Cardiac fibroblast (primary cell): ENCODE measurements at regions not wholly inside any gene's neighbourhood (a gene's known extent, or its start where the extent isn't known, plus 50 kb on each side); places are given as distances from the start of the nearest gene placed in this dataset.

Experiments
- DNase-seq, 2 donors: peaks; one replicate each; pipeline versions ENCODE4 v3.0.0 to v3.0.0-alpha.2; 2010; ENCODE audit warnings: low read depth in 2 of 2
- H3K4me3 ChIP-seq, 2 donors: replicated peaks in 1 of 2; 1 replicate in 1 of 2; 2 replicates in 1 of 2; pipeline ENCODE4 v1.5.1; 2011; ENCODE audit warnings: low read depth in 2 of 2, low read length in 2 of 2, mild to moderate bottlenecking in 2 of 2, moderate library complexity in 1 of 2
- TF ChIP-seq, protein P1 (sequence below): IDR thresholded peaks from one replicate; pipeline ENCODE4 v1.5.1; 2011; ENCODE audit warnings: low read depth, mild to moderate bottlenecking, low read length, inconsistent platforms

DNA sequence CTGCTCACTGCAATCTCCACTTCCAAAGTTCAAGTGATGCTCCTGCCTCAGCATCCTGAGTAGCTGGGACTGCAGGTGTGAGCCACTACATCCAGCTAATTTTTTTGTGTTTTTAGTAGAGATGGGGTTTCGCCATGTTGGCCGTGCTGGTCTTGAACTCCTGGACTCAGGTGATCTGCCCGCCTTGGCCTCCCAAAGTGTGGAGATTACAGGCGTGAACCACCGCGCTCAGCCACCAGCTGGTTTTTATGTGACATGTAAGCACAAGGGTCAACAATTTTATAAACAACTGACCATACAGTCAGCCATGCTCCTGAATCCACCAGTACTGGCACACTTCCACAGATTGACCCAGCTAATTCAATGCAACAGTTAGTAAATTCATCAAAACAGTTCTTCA, 526.3 kb upstream of the LRRC4C start:
- H3K4me3 ChIP-seq, result no peak overlapping the region
- no peak for DNase-seq
- TF ChIP-seq, protein P1, sequence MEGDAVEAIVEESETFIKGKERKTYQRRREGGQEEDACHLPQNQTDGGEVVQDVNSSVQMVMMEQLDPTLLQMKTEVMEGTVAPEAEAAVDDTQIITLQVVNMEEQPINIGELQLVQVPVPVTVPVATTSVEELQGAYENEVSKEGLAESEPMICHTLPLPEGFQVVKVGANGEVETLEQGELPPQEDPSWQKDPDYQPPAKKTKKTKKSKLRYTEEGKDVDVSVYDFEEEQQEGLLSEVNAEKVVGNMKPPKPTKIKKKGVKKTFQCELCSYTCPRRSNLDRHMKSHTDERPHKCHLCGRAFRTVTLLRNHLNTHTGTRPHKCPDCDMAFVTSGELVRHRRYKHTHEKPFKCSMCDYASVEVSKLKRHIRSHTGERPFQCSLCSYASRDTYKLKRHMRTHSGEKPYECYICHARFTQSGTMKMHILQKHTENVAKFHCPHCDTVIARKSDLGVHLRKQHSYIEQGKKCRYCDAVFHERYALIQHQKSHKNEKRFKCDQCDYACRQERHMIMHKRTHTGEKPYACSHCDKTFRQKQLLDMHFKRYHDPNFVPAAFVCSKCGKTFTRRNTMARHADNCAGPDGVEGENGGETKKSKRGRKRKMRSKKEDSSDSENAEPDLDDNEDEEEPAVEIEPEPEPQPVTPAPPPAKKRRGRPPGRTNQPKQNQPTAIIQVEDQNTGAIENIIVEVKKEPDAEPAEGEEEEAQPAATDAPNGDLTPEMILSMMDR, result no peak

DNA sequence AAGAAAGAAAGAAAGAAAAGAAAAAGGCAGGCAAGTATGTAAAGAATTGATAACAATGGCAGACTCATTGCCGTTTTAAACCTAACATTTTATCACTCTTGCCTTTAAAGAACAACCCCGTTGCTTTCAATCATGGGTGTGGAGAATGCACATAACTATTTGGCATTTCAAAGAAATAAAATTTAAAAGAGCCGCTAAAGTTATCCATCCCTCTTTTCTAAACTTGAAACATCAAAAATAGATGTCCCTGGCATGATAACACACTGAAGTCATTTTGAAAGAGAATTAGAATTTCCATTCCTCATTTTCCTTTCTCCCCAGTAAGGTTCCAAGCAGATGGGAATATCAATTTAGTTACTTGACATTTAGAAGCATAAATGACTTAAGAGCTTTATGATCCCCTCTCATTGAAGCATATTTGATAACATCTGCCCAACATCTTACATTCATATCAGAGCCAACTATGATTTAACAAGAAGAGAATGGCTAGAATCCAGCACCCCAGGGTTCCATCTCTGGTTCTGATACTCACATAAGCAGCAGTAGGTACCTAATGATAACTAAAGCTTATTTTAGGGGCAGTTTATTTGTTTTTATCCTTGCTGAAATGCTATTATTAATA, 529.6 kb upstream of the LRRC4C start:
- no peak overlapping the region for H3K4me3 ChIP-seq
- DNase-seq, result no peak
- TF ChIP-seq, protein P1, result no peak

DNA sequence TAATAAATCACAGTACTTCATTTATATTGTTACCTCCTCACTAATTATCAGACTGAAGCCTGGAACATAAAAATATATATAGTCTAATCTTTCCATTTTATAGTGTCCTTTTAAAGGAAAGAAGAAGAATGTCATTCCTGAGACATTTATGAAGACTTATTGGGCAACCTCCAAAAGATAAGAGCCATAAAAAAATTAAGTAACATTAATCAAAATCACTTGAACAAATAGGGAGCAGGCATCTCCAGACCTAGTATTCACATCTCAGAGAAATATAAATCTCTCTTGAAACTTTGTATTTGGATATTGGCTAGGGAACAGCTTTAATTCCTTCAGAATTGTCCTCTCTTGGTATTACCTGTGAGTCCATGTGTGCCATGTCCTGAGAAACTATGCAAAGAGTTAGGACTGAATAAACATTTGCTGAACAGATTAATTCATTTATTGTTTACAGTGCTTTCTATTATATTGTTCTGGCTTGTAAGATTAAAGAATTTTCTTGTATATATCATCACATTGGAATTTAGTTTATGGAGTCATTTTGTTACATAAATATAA, 530.5 kb upstream of the LRRC4C start:
- DNase-seq, result no peak
- TF ChIP-seq, protein P1, result no peak
- H3K4me3 ChIP-seq, result no peak overlapping the region

DNA sequence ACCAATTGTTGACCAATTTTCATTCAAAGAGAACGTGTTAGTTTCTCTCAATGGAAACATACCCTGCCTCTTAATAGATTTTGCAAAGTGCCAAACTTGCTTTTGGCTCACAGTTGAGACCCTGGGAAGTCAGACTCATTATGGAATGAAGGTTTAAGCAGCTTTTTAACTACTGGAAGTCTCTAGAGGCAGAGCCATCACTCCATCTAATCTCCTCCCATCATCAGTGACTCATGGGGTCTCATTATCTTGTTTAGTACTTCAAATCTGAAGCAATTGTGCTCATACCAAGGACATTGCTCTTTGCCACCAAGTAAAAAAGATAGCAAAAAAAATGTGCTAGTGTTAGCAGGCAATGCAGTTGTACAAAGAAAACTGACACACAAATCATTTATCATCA, 537.1 kb upstream of the LRRC4C start:
- TF ChIP-seq, protein P1, result no peak
- no peak overlapping the region for H3K4me3 ChIP-seq
- no peak for DNase-seq

DNA sequence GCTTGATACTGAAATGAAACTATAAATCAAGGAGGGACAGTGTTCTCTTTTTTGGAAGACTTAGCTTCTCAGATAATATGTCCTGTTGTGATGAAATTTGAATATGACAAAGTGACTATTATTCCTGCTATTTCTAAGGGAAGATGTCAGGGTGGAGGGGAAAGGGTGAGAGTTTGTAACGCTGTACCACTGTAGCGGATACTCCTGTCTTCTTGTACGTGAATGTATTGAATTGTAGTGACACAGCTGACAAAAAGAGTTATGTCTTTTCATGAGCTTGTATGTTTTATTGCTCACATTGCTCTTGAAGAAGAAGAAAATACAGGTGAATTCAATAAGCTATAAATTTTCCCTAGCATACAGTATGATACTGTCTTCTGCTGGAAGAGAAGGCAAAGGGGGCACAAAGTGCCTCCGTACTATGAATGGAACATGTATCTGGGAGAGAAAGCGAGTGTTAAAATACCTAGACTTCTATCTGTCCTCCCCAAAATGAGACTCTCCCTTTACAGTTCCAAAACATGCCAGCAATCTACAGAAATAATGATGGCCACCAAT, 538.5 kb upstream of the LRRC4C start:
- H3K4me3 ChIP-seq, result no peak overlapping the region
- TF ChIP-seq, protein P1, result no peak
- DNase-seq, result no peak

DNA sequence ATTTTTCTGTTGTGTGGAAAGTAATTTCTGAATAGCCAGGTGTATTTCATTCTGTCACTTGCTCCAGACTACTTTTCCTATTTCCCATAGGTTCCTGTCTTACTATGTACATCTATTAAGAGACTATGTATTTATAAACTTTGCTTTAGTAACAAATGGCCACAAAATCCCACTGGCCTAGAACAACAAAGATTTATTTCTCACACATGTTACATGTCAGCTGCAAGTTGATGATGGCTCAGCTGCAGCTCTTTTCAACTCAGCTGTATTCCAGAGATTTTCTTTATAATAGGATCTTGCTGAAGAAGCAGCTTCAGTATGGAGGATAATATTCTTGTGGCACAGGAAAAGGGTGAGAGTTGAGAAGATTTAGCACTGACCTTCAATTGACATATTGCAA, 539.6 kb upstream of the LRRC4C start:
- TF ChIP-seq, protein P1, result no peak
- no peak overlapping the region for H3K4me3 ChIP-seq
- DNase-seq, result no peak
